ENCODE measurements at regions not wholly inside any gene's neighbourhood (a gene's known extent, or its start where the extent isn't known, plus 50 kb on each side); places are given as distances from the start of the nearest gene placed in this dataset.

GRCh38 chr1:13889495-13889894 is 189.5 kb downstream of the PRDM2 start:
- ChIA-PET CTCF (no interaction called here), POLR2A (no interaction called here)
- intact Hi-C loops (cut with micrococcal nuclease): no loop called here
- WGBS (ENCODE audit: insufficient coverage): no CpG with 5 or more reads among the region's 3 CpGs
- ATAC-seq (ENCODE audit: low read depth): no peak
- DNase-seq: no peak
- no peak overlapping the region for H3K27ac ChIP-seq (ENCODE audit: low read length in 2 of 2)
- H3K79me2 ChIP-seq (ENCODE audit: control insufficient read depth, insufficient read depth, low read length): no peaks in the 10 kb centered on the region
- peaks cover 19% of the 10 kb centered on the region for H3K27me3 Mint-ChIP-seq
- H3K4me3 Mint-ChIP-seq: no peak overlapping the region
- H2AFZ ChIP-seq (ENCODE audit: insufficient read depth, low read depth, low read length, poor library complexity, severe bottlenecking): no peak overlapping the region
- H3K9me3 ChIP-seq (ENCODE audit: control extremely low read depth in 1 of 3, control insufficient read depth in 2 of 3, insufficient read depth in 1 of 3, low read length in 2 of 3): no peaks in the 10 kb centered on the region
- no peak overlapping the region for H3K4me2 ChIP-seq (replicated peaks; ENCODE audit: low read depth, low read length, poor library complexity, severe bottlenecking)
- H3K9me3 Mint-ChIP-seq (ENCODE audit: insufficient read depth): no peaks in the 10 kb centered on the region
- H4K20me1 ChIP-seq (ENCODE audit: control insufficient read depth, insufficient read depth, low read length, poor library complexity, severe bottlenecking): no peaks in the 10 kb centered on the region
- H3K27me3 ChIP-seq (replicated peaks in 1 of 4; ENCODE audit: control extremely low read depth in 1 of 4, control insufficient read depth in 3 of 4, insufficient read depth in 4 of 4, low read length in 3 of 4): peaks cover 0 to 51% (median 41%) of the 10 kb centered on the region in 4 experiments
- no peak overlapping the region for H3K9ac ChIP-seq (ENCODE audit: low read length)
- no peaks in the 10 kb centered on the region for H3K36me3 ChIP-seq (replicated peaks in 1 of 2; ENCODE audit: control extremely low read depth in 1 of 2, control insufficient read depth in 1 of 2, extremely low read depth in 1 of 2, insufficient read depth in 2 of 2, low read length in 1 of 2)
- peaks cover 0 to 9% of the 10 kb centered on the region in 2 donors for H3K4me1 ChIP-seq (ENCODE audit: control insufficient read depth in 2 of 2, insufficient read depth in 2 of 2, low read length in 2 of 2)
- no peak overlapping the region for H3K27ac Mint-ChIP-seq
- no peak overlapping the region for H3K4me3 ChIP-seq (ENCODE audit: control extremely low read depth in 1 of 5, extremely low read depth in 1 of 5, insufficient read depth in 1 of 5, low read depth in 2 of 5, low read length in 4 of 5)
- TF ChIP-seq CTCF (IDR thresholded peaks at IDR 0.05) (no peak), EZH2 (IDR thresholded peaks at IDR 0.05; ENCODE audit: borderline replicate concordance, insufficient read depth, low read depth, low read length, poor library complexity, severe bottlenecking) (no peak)
- peaks cover 11% of the 10 kb centered on the region for H3K4me1 Mint-ChIP-seq

- H3K36me3 ChIP-seq (replicated peaks in 1 of 2; ENCODE audit: control extremely low read depth in 1 of 2, control insufficient read depth in 1 of 2, extremely low read depth in 1 of 2, insufficient read depth in 2 of 2, low read length in 1 of 2): no peaks in the 10 kb centered on the region
- DNase-seq (no peak), ATAC-seq (ENCODE audit: low read depth) (no peak)
- H4K20me1 ChIP-seq (ENCODE audit: control insufficient read depth, insufficient read depth, low read length, poor library complexity, severe bottlenecking): no peaks in the 10 kb centered on the region
- WGBS (ENCODE audit: insufficient coverage): no CpG with 5 or more reads among the region's 2 CpGs
- no peaks in the 10 kb centered on the region for H3K79me2 ChIP-seq (ENCODE audit: control insufficient read depth, insufficient read depth, low read length)
- TF ChIP-seq CTCF (IDR thresholded peaks at IDR 0.05) (no peak), EZH2 (IDR thresholded peaks at IDR 0.05; ENCODE audit: borderline replicate concordance, insufficient read depth, low read depth, low read length, poor library complexity, severe bottlenecking) (no peak)
- peaks cover 11% of the 10 kb centered on the region for H3K4me1 Mint-ChIP-seq
- H3K4me1 ChIP-seq (ENCODE audit: control insufficient read depth in 2 of 2, insufficient read depth in 2 of 2, low read length in 2 of 2): peaks cover 0 to 9% of the 10 kb centered on the region in 2 donors
- no peak overlapping the region for H3K9ac ChIP-seq (ENCODE audit: low read length)
- ChIA-PET CTCF (no interaction called here), POLR2A (no interaction called here)
- no peak overlapping the region for H2AFZ ChIP-seq (ENCODE audit: insufficient read depth, low read depth, low read length, poor library complexity, severe bottlenecking)
- H3K27ac Mint-ChIP-seq: no peak overlapping the region
- H3K9me3 Mint-ChIP-seq (ENCODE audit: insufficient read depth): no peaks in the 10 kb centered on the region
- H3K4me3 Mint-ChIP-seq: no peak overlapping the region
- H3K4me2 ChIP-seq (replicated peaks; ENCODE audit: low read depth, low read length, poor library complexity, severe bottlenecking): no peak overlapping the region
- H3K27me3 ChIP-seq (replicated peaks in 1 of 4; ENCODE audit: control extremely low read depth in 1 of 4, control insufficient read depth in 3 of 4, insufficient read depth in 4 of 4, low read length in 3 of 4): peaks cover 0 to 45% (median 41%) of the 10 kb centered on the region in 4 experiments
- intact Hi-C loops (cut with micrococcal nuclease): no loop called here
- peaks cover 25% of the 10 kb centered on the region for H3K27me3 Mint-ChIP-seq
- H3K27ac ChIP-seq (ENCODE audit: low read length in 2 of 2): no peak overlapping the region
- H3K9me3 ChIP-seq (ENCODE audit: control extremely low read depth in 1 of 3, control insufficient read depth in 2 of 3, insufficient read depth in 1 of 3, low read length in 2 of 3): no peaks in the 10 kb centered on the region
- H3K4me3 ChIP-seq (ENCODE audit: control extremely low read depth in 1 of 5, extremely low read depth in 1 of 5, insufficient read depth in 1 of 5, low read depth in 2 of 5, low read length in 4 of 5): no peak overlapping the region
Measured at GRCh38 chr1:13890766-13891165, 190.8 kb downstream of the PRDM2 start.

Measured in B cell (primary cell).